ENCODE measurements at regions not wholly inside any gene's neighbourhood (a gene's known extent, or its start where the extent isn't known, plus 50 kb on each side); places are given as distances from the start of the nearest gene placed in this dataset.

- Mint-ChIP-seq H3K27me3 (ENCODE audit: unreplicated experiment) (peaks cover 8% of the 10 kb centered on the region), H3K4me3 (ENCODE audit: unreplicated experiment) (no peak overlapping the region), H3K36me3 (ENCODE audit: low read depth, unreplicated experiment) (no peaks in the 10 kb centered on the region), H3K4me1 (ENCODE audit: unreplicated experiment) (no peaks in the 10 kb centered on the region), H3K27ac (ENCODE audit: unreplicated experiment) (no peak overlapping the region), H3K9me3 (ENCODE audit: unreplicated experiment) (no peaks in the 10 kb centered on the region)
- DNase-seq (ENCODE audit: low spot score) = no peak
- TF ChIP-seq CTCF (IDR thresholded peaks at IDR 0.05; ENCODE audit: unreplicated experiment) = no peak
These were observed 59.6 kb upstream of the ADGRA1 start for GRCh38 chr10:133028158-133028557.

- Mint-ChIP-seq H3K27me3 (ENCODE audit: unreplicated experiment) (peaks cover 10% of the 10 kb centered on the region), H3K27ac (ENCODE audit: unreplicated experiment) (no peak overlapping the region), H3K4me1 (ENCODE audit: unreplicated experiment) (no peaks in the 10 kb centered on the region), H3K4me3 (ENCODE audit: unreplicated experiment) (no peak overlapping the region), H3K9me3 (ENCODE audit: unreplicated experiment) (no peaks in the 10 kb centered on the region), H3K36me3 (ENCODE audit: low read depth, unreplicated experiment) (no peaks in the 10 kb centered on the region)
- DNase-seq (ENCODE audit: low spot score) = no peak
- TF ChIP-seq CTCF (IDR thresholded peaks at IDR 0.05; ENCODE audit: unreplicated experiment) = no peak
These were observed 60.2 kb upstream of the ADGRA1 start for GRCh38 chr10:133027482-133027881.

- no peak for DNase-seq (ENCODE audit: low spot score)
- no peak overlapping the region for H3K27ac Mint-ChIP-seq (ENCODE audit: unreplicated experiment)
- no peaks in the 10 kb centered on the region for H3K4me1 Mint-ChIP-seq (ENCODE audit: unreplicated experiment)
- H3K4me3 Mint-ChIP-seq (ENCODE audit: unreplicated experiment) = no peak overlapping the region
- H3K9me3 Mint-ChIP-seq (ENCODE audit: unreplicated experiment) = no peaks in the 10 kb centered on the region
- no peaks in the 10 kb centered on the region for H3K36me3 Mint-ChIP-seq (ENCODE audit: low read depth, unreplicated experiment)
- H3K27me3 Mint-ChIP-seq (ENCODE audit: unreplicated experiment) = peaks cover 10% of the 10 kb centered on the region
- no peak for TF ChIP-seq CTCF (IDR thresholded peaks at IDR 0.05; ENCODE audit: unreplicated experiment)
These were observed 60.9 kb upstream of the ADGRA1 start for GRCh38 chr10:133026726-133027395.

- Mint-ChIP-seq H3K4me3 (ENCODE audit: unreplicated experiment) (no peak overlapping the region), H3K27ac (ENCODE audit: unreplicated experiment) (no peak overlapping the region), H3K27me3 (ENCODE audit: unreplicated experiment) (peaks cover 13% of the 10 kb centered on the region), H3K9me3 (ENCODE audit: unreplicated experiment) (no peaks in the 10 kb centered on the region), H3K36me3 (ENCODE audit: low read depth, unreplicated experiment) (no peaks in the 10 kb centered on the region), H3K4me1 (ENCODE audit: unreplicated experiment) (no peaks in the 10 kb centered on the region)
- no peak for TF ChIP-seq CTCF (IDR thresholded peaks at IDR 0.05; ENCODE audit: unreplicated experiment)
- DNase-seq (ENCODE audit: low spot score) = no peak
These were observed 61.6 kb upstream of the ADGRA1 start for GRCh38 chr10:133026171-133026570.

- no peak for TF ChIP-seq CTCF (IDR thresholded peaks at IDR 0.05; ENCODE audit: unreplicated experiment)
- DNase-seq (ENCODE audit: low spot score) = no peak
- Mint-ChIP-seq H3K9me3 (ENCODE audit: unreplicated experiment) (no peaks in the 10 kb centered on the region), H3K27ac (ENCODE audit: unreplicated experiment) (no peak overlapping the region), H3K36me3 (ENCODE audit: low read depth, unreplicated experiment) (no peaks in the 10 kb centered on the region), H3K27me3 (ENCODE audit: unreplicated experiment) (peaks cover 13% of the 10 kb centered on the region), H3K4me1 (ENCODE audit: unreplicated experiment) (no peaks in the 10 kb centered on the region), H3K4me3 (ENCODE audit: unreplicated experiment) (no peak overlapping the region)
These were observed 62.1 kb upstream of the ADGRA1 start for GRCh38 chr10:133025558-133026090.

Data from endothelial cell (in vitro differentiated cells).